HFFc6 (cell line): ENCODE measurements at regions not wholly inside any gene's neighbourhood (a gene's known extent, or its start where the extent isn't known, plus 50 kb on each side); places are given as distances from the start of the nearest gene placed in this dataset.

Source experiments
- DNase-seq: peaks from one replicate; pipeline ENCODE4 v3.0.0-alpha.2; 2018
- H3K27ac Mint-ChIP-seq: 2 replicates; pipeline ENCODE4 v1.8.0; 2020; ENCODE audit warnings: mild to moderate bottlenecking, mixed read lengths
- H3K27me3 Mint-ChIP-seq: 2 replicates; pipeline ENCODE4 v1.8.0; 2021; ENCODE audit warnings: mild to moderate bottlenecking, moderate library complexity, mixed read lengths; ENCODE audit not compliant: insufficient read depth
- H3K36me3 Mint-ChIP-seq: 2 replicates; pipeline ENCODE4 v1.8.0; 2021; ENCODE audit warnings: low read depth, mixed read lengths
- H3K4me1 Mint-ChIP-seq: 2 replicates; pipeline ENCODE4 v1.8.0; 2020; ENCODE audit warnings: low read depth, mixed read lengths
- H3K4me3 Mint-ChIP-seq: 2 replicates; pipeline ENCODE4 v1.8.0; 2020; ENCODE audit warnings: mild to moderate bottlenecking, moderate library complexity, mixed read lengths
- H3K9me3 Mint-ChIP-seq: 2 replicates; pipeline ENCODE4 v1.8.0; 2020; ENCODE audit warnings: mild to moderate bottlenecking, mixed read lengths
- TF ChIP-seq, protein P1 (sequence below): fragments of 200-600 bp; sonication (generic); IDR thresholded peaks from 2 replicates; pipeline ENCODE4 v1.5.0; 2021; ENCODE audit warnings: antibody characterized with exemption, mild to moderate bottlenecking

DNA sequence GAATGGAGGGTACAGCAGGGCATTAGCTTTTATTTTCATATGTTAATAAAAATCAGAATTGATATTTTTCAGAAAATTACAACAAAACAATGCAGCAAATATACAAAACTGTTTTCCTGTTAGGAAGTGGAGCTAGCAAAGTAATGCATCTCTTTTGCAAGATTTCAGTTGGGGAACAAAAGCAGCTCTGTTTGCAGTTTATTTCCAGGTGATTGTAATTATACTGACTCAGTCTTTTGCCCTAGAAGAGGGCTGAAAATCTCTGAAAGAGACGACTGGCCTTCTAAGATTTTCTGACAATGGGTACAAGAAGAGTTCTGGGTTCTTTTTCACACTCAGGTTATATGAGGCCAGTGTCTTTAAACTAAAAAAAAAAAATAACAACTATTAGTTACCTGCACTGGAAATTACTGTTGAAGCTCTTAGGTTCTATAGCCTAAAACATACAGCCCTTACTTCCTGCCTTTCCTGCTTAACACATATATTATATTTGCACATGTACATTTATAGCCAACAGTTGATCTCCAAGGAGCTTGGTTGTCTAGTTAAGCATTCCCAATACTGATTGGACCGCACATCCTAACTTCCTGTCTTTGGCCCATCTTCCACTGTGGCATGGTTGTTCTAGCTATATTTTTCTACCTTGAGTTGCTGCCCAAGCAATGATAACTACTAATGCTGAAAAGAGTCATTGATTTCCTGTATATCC lies 199.1 kb upstream of the KRR1 start:
- Mint-ChIP-seq H3K27ac (no peak overlapping the region), H3K4me1 (peaks cover 64% of the 10 kb centered on the region), H3K9me3 (no peaks in the 10 kb centered on the region), H3K27me3 (no peaks in the 10 kb centered on the region), H3K36me3 (no peaks in the 10 kb centered on the region), H3K4me3 (no peak overlapping the region)
- TF ChIP-seq, protein P1, sequence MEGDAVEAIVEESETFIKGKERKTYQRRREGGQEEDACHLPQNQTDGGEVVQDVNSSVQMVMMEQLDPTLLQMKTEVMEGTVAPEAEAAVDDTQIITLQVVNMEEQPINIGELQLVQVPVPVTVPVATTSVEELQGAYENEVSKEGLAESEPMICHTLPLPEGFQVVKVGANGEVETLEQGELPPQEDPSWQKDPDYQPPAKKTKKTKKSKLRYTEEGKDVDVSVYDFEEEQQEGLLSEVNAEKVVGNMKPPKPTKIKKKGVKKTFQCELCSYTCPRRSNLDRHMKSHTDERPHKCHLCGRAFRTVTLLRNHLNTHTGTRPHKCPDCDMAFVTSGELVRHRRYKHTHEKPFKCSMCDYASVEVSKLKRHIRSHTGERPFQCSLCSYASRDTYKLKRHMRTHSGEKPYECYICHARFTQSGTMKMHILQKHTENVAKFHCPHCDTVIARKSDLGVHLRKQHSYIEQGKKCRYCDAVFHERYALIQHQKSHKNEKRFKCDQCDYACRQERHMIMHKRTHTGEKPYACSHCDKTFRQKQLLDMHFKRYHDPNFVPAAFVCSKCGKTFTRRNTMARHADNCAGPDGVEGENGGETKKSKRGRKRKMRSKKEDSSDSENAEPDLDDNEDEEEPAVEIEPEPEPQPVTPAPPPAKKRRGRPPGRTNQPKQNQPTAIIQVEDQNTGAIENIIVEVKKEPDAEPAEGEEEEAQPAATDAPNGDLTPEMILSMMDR, result no peak
- no peak for DNase-seq

DNA sequence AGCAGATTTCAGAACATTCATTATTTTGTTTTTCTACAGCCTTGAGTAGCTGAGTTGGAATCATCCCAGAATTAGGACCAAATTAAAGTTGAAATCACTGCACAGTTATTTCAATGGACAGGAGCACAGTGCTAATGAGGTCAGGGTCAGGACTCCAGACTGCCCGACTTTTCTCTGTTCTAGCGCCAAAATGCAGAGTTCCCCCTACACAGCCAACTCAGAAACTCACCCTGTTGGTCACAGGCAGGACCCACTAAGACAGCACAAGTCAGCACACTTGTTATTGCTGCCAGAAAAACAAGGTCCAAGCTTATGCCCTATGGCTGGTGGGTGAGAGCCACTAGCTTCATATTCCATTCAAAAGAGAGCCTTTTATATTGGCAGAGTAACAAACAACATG lies 198.1 kb upstream of the KRR1 start:
- H3K9me3 Mint-ChIP-seq, result no peaks in the 10 kb centered on the region
- no peaks in the 10 kb centered on the region for H3K27me3 Mint-ChIP-seq
- DNase-seq, result no peak
- H3K4me3 Mint-ChIP-seq, result no peak overlapping the region
- H3K36me3 Mint-ChIP-seq, result no peaks in the 10 kb centered on the region
- TF ChIP-seq, protein P1, result no peak
- peaks cover 66% of the 10 kb centered on the region for H3K4me1 Mint-ChIP-seq
- no peak overlapping the region for H3K27ac Mint-ChIP-seq

DNA sequence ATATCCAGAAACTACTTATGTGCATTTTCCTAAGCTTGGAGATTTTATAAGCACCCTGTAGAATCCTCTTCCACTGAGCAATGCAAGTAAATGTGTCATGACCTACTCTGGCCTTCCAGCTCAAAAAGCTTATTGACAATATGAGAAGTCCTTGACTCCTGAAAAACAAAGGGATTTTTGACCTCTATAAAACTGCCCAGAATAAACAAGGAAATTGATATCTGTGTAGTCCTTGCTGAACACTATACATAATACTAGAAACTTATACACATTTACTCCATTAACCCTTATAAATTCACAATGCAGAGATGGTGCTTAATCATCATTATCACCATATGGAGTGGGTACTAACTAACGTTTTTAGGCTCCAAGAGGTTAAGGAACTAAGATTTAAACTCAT lies 197.4 kb upstream of the KRR1 start:
- Mint-ChIP-seq H3K9me3 (no peaks in the 10 kb centered on the region), H3K27me3 (no peaks in the 10 kb centered on the region), H3K27ac (no peak overlapping the region), H3K4me3 (no peak overlapping the region), H3K36me3 (no peaks in the 10 kb centered on the region), H3K4me1 (peaks cover 59% of the 10 kb centered on the region)
- DNase-seq, result no peak
- TF ChIP-seq, protein P1, result no peak

DNA sequence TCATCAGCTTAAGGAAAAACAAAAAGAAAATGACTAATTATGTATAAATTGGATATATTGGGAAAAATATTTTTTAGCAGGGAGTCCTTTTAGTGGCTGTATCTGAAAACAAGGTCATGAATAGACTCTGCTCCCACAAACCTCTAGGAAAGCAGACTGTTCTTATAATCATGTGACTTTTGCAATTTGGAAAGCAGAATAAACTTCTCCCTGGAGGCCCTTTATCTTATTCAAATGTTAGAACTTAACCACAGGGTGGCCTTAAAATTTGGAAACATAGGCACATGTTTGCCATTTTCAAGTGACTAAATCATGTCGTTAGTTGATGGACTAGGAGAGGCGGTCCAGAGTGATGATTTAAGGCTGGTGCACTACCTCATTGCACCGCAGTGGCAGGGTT lies 196.6 kb upstream of the KRR1 start:
- no peaks in the 10 kb centered on the region for H3K27me3 Mint-ChIP-seq
- no peak overlapping the region for H3K4me3 Mint-ChIP-seq
- H3K9me3 Mint-ChIP-seq, result no peaks in the 10 kb centered on the region
- H3K4me1 Mint-ChIP-seq, result peaks cover 54% of the 10 kb centered on the region
- DNase-seq, result no peak
- H3K27ac Mint-ChIP-seq, result no peak overlapping the region
- TF ChIP-seq, protein P1, result no peak
- no peaks in the 10 kb centered on the region for H3K36me3 Mint-ChIP-seq

DNA sequence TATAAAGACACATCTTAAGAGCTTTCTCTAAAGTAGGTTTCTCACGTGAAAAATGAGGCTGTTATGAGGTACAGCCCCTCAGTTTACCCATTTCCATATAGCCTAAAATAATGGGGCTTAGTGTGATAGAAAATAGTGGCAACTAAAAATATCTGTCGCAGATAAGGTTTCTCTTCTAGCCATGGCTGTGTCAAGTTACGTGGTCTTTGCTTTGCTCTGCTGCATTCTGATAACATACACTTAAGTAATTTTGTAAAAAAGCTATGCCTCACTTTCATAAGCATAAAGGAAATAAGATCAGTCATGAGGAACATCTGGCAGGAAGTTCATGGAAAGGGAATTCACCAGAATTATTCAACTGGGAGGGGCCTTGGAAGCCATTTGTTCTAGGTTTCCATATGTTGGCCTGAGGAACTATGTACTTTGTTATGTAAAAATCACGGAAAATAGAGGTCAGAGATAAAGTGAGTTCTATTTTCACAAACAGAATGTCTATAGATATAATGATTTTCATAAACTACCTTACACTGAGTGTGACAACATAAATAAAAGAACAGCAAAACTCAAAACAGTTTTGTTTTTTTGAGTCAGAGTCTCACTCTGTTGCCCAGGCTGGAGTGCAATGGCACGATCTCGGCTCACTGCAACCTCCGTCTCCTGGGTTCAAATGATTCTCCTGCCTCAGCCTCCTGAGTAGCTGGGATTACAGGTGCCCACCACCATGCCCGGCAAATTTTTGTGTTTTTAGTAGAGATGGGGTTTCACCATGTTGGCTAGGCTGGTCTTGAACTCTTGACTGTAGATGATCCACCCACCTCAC lies 195.6 kb upstream of the KRR1 start:
- H3K4me3 Mint-ChIP-seq, result peak overlapping the region; percentile 78; the same call in 1 of the 2 replicates
- H3K27me3 Mint-ChIP-seq, result no peaks in the 10 kb centered on the region
- TF ChIP-seq, protein P1, result no peak
- peaks cover 54% of the 10 kb centered on the region for H3K4me1 Mint-ChIP-seq
- H3K9me3 Mint-ChIP-seq, result no peaks in the 10 kb centered on the region
- no peaks in the 10 kb centered on the region for H3K36me3 Mint-ChIP-seq
- DNase-seq, result peak; percentile 16
- H3K27ac Mint-ChIP-seq, result peak overlapping the region; percentile 87
